Rectal smooth muscle tissue (tissue), 1 donor: ENCODE measurements at regions not wholly inside any gene's neighbourhood (a gene's known extent, or its start where the extent isn't known, plus 50 kb on each side); places are given as distances from the start of the nearest gene placed in this dataset.
"Not testable (repeated sequence)": the region's sequence is repeated elsewhere in the genome, so short reads cannot be mapped to it uniquely, and the experiment has no call there.

Experiments used
- H3K27ac ChIP-seq: one replicate; pipeline ENCODE4 v1.7.0; 2013; ENCODE audit warnings: low read depth, low read length, inconsistent platforms
- H3K27me3 ChIP-seq: one replicate; pipeline ENCODE4 v1.7.0; 2013; ENCODE audit warnings: low read length; ENCODE audit not compliant: control insufficient read depth, insufficient read depth
- H3K36me3 ChIP-seq: one replicate; pipeline ENCODE4 v1.7.0; 2013; ENCODE audit warnings: low read length; ENCODE audit not compliant: control insufficient read depth, insufficient read depth
- H3K4me1 ChIP-seq: one replicate; pipeline ENCODE4 v1.7.0; 2013; ENCODE audit warnings: low read length; ENCODE audit not compliant: control insufficient read depth, insufficient read depth
- H3K4me3 ChIP-seq: one replicate; pipeline ENCODE4 v1.7.0; 2013; ENCODE audit warnings: low read length
- H3K9ac ChIP-seq: one replicate; pipeline ENCODE4 v1.7.0; 2013; ENCODE audit warnings: low read length

DNA sequence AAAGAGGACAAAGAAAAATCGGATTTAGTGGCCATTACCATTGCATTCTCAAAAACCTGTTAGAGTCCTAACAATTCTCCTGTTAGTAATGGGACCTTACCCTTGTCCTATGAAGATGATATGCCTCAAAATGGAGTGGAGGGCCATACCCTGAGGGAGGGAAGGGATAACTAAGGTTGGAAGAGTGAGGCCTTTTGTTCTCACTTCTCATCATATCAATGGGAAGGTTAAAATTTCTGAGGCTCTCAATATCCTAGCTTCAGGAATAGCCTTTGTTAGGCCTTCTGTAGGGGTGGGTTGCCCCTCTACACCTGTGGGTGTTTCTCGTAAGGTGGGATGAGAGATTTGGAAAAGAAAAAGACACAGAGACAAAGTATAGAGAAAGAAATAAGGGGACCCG is 109.4 kb upstream of the SGIP1 start:
- H3K27me3 ChIP-seq, H3K4me1 ChIP-seq, H3K27ac ChIP-seq, H3K9ac ChIP-seq, H3K4me3 ChIP-seq, H3K36me3 ChIP-seq: not testable (repeated sequence)

DNA sequence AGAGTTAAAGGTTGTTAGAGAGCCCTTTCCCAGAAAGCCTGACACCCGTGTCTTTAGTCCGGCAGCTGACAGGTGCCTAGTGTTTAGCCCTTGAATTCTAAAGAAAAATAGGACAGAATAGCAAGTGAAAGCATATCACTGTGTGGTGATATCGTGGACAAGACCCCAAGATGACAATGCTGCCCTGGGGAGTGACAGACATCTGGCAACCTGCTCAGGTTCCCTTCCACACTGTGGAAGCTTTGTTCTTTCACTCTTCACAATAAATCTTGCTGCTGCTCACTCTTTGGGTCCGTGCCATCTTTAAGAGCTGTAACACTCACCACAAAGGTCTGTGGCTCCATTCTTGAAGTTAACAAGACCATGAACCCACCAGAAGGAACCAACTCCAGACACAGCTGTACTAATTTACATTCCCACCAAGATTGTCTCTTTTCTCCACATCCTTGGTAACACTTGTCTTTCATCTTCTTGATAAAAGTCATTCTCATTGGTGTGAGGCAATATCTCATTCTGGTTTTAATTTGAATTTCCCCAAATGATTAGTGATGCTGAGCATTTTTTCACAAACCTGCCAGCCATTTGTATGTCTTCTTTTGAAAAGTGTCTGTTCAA is 107.6 kb upstream of the SGIP1 start:
- no peak overlapping the region for H3K4me3 ChIP-seq
- no peak overlapping the region for H3K27ac ChIP-seq
- H3K36me3 ChIP-seq: no peaks in the 10 kb centered on the region

DNA sequence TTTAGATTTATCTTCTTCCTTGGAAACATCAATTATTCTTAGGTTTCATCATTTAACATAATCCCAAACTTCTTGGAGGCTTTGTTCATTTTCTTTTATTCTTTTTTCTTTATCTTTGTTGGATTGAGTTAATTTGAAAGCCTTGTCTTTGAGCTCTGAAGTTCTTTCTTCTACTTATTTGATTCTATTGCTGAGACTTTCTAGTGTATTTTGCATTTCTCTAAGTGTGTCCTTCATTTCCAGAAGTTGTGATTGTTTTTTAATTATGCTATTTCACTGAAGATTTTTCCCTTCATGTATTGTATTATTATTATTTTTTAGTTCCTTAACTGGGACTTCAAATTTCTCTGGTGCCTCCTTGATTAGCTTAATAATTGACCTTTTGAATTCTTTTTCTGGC is 103.1 kb upstream of the SGIP1 start:
- H3K4me1 ChIP-seq, H3K27ac ChIP-seq, H3K27me3 ChIP-seq, H3K36me3 ChIP-seq, H3K9ac ChIP-seq, H3K4me3 ChIP-seq: not testable (repeated sequence)

More for the DNA sequence above, 107.6 kb upstream of the SGIP1 start:
- Histone ChIP-seq H3K4me1 (no peaks in the 10 kb centered on the region), H3K9ac (no peak overlapping the region), H3K27me3 (no peaks in the 10 kb centered on the region)

DNA sequence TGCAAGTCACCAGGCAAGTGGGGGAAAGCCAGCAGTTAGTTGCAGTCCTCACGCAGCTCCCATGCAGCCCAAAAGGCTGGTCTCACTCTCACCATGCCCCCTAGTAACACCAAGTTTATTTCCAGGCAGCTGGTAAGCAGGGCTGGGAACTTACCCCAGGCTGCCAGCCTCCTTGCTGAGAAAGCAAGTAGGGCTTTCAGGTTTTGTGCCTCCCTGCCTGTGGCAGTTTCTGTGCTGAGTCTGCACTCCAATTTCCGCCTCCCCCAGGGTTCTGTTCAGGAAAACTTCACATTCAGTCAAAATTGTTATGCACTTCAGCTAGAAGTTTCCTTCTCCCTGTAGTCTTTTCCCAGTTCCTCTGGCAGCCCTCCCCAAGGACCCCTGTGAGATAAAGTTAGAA is 102.0 kb upstream of the SGIP1 start:
- no peaks in the 10 kb centered on the region for H3K4me1 ChIP-seq
- no peaks in the 10 kb centered on the region for H3K27me3 ChIP-seq
- no peak overlapping the region for H3K27ac ChIP-seq
- H3K9ac ChIP-seq: no peak overlapping the region
- no peak overlapping the region for H3K4me3 ChIP-seq
- no peaks in the 10 kb centered on the region for H3K36me3 ChIP-seq

DNA sequence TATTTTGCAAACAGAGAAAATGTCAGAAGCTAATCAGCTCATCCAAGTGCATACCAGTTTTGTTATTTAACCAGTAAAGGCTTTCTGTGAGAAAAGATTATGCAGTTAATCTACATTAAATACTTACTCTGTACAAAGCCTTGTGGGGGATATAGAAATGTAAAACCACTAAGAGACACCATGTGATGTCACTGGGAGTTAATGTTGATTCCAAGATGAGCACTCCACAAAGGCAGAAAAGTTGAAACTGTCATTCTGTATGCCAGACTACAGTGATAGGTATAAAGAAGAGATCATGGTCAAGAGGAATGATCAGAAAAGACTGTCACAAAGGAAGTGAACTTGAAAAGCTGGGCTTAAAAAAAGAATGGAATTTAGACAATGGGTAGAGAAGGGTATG is 100.3 kb upstream of the SGIP1 start:
- no peaks in the 10 kb centered on the region for H3K36me3 ChIP-seq
- no peak overlapping the region for H3K27ac ChIP-seq
- no peaks in the 10 kb centered on the region for H3K4me1 ChIP-seq
- no peak overlapping the region for H3K9ac ChIP-seq
- no peaks in the 10 kb centered on the region for H3K27me3 ChIP-seq
- no peak overlapping the region for H3K4me3 ChIP-seq

DNA sequence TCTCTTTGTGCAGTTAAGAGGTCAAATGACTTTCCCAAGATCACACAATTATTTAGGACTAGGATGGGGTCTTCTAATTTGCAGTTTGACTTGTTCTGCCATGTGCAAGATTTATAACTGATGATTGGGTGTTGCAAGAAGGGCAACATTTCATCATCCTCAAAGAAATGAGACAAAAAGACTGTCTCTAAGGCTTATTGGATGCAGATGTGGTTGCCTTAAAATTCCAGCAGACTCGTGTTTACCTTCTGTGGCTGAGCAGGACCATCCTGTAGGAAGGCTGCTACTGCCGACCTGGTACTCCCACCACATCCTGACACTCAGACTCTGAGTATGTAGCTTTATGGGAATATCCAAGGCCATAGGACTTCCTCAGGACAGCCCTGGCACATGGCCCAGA is 99.9 kb upstream of the SGIP1 start:
- Histone ChIP-seq H3K36me3 (no peaks in the 10 kb centered on the region), H3K4me1 (no peaks in the 10 kb centered on the region), H3K27ac (no peak overlapping the region), H3K9ac (no peak overlapping the region), H3K27me3 (no peaks in the 10 kb centered on the region), H3K4me3 (no peak overlapping the region)

DNA sequence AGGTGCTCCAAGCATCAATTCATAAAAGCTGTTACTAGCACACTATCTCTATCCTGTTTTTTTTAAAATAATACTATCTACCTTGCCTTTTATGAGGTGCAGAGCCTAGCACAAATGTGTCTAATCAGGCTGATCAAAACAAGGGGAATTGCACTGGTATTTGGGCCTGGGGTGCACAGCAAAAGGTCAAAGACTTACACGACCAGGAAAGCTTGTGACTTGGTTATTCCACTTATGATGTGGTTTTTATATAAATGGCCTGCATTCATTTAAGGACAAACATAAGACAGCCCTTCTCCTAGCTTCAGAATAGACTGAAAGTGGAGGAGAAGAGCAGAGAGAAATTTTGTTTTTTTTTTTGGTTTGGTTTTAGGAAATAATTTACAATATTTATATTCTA is 98.4 kb upstream of the SGIP1 start:
- no peak overlapping the region for H3K27ac ChIP-seq

DNA sequence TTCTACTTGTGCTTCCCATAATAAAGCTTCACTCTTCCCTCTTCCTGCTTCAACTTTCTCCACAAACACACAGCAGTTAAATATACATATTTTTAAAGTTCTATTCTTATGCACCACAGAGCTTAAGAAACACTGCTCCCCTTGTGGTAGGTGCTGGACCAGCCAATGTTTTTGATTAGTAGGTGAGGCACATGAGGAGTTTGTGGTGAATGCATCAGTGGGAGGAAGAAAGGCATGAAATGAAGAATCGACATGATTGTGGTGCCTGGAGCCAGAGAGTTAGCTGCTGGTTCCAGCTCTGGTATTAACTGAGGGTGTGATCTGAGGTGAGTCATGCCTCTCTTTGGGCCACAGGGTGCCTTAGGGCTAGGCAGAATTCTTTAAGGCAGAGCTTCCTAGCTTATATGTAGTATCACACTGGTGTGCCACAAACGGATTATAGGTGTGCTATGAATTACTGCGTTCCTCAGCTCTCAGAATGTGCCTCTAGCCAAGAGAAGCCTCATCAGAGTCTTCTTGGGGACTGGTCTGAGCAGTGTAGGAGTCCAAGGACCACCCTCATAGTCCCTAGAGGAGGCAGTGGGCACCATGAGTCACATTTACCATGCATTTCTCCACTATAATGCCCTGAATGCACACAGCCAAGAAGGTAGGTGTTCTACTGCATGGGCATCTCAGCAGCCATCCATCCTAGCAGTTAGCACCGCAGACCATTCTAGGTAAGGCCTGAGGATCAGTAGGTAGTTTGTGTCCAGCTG is 97.4 kb upstream of the SGIP1 start:
- Histone ChIP-seq H3K27me3 (no peaks in the 10 kb centered on the region), H3K27ac (no peak overlapping the region)

More for the DNA sequence above, 98.4 kb upstream of the SGIP1 start:
- no peaks in the 10 kb centered on the region for H3K27me3 ChIP-seq
- no peaks in the 10 kb centered on the region for H3K36me3 ChIP-seq
- no peaks in the 10 kb centered on the region for H3K4me1 ChIP-seq
- H3K4me3 ChIP-seq: no peak overlapping the region
- no peak overlapping the region for H3K9ac ChIP-seq

DNA sequence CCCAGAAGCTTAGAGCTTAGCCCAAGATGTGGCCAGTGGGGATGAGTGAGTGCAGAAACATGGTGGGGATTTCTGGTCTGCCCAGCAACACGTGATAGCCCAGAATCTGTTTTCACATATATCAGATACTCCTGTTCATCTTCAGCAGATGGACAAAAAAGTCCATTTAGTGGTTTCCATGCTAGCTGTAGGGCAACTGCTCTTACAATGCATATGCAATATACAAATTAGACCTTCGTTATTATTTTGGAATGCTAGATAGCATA is 96.9 kb upstream of the SGIP1 start:
- Histone ChIP-seq H3K27ac (no peak overlapping the region), H3K4me3 (no peak overlapping the region), H3K4me1 (no peaks in the 10 kb centered on the region), H3K36me3 (no peaks in the 10 kb centered on the region), H3K27me3 (no peaks in the 10 kb centered on the region), H3K9ac (no peak overlapping the region)

More for the DNA sequence above, 97.4 kb upstream of the SGIP1 start:
- no peaks in the 10 kb centered on the region for H3K4me1 ChIP-seq
- H3K36me3 ChIP-seq: no peaks in the 10 kb centered on the region
- H3K4me3 ChIP-seq: no peak overlapping the region
- H3K9ac ChIP-seq: no peak overlapping the region

DNA sequence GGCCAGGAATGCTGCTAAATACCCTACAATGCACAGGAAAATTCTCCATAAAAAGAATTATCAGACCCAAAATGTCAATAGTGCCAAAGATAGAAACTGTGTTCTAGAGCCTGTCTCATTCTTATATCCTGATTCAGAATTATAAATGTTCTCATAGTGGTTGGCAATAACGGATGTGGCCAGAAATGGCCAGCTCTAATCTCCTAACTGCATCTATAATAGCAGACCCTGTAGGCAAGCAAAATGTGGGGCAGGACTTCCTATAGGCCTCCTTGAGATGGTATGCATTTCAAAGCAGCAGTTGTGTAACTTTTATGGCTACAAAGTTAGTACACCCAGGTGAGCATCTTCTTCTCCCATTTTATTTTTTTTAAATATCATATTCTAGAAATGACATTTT is 95.9 kb upstream of the SGIP1 start:
- Histone ChIP-seq H3K27ac (no peak overlapping the region), H3K36me3 (no peaks in the 10 kb centered on the region), H3K9ac (no peak overlapping the region), H3K27me3 (no peaks in the 10 kb centered on the region), H3K4me3 (no peak overlapping the region), H3K4me1 (no peaks in the 10 kb centered on the region)

DNA sequence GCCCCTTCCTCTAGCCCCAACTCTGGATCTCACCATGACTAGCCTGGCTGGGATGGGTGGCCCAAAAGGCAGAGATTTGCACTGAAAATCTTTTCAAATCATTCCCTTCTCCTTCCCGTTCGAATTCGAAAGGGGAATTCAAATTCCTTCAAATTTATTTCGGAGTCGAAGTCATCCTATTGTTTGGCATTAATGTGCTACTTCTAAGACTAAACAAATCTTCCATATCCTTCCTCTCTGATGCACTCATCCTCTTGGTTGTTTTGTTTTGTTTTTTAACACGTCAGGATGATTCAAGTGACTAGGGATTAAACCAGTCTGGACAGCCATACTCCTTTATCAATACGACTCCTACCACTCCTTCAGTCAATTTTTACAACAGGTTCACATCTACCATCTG is 95.5 kb upstream of the SGIP1 start:
- Histone ChIP-seq H3K4me1 (no peaks in the 10 kb centered on the region), H3K27me3 (no peaks in the 10 kb centered on the region), H3K36me3 (no peaks in the 10 kb centered on the region), H3K27ac (no peak overlapping the region), H3K9ac (no peak overlapping the region), H3K4me3 (no peak overlapping the region)

DNA sequence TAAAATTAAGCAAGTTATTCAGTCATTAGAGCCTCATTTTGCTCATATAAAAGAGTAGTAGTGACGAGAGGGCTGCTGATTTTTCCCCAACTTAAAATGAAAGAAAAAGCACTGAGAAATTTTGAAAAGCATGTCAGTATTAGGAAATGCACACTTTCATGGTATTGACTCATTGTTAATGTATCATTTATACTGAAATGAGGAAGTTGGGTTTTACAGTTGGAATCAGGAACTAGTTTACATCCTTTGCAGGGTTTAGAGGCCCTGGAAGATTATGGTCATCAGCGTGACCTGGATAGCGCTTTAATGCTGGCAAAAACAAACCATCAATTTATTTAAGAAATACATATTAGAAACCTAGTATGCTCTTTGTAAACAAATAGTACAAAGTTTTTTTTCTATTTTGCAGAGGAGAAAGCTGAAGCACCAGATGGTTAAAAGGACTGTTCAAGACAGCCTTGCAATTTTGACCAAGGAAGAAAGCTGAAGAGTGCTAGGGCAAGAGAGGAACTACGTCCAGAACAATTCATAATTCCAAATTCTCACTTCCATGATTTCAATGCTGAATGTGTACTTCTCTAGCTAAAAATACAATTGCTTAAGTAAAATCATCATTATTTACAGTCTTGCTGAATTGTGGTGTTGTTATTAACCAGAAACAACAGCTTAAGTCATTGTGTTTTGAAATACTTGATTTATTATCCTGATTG is 94.8 kb upstream of the SGIP1 start:
- H3K27ac ChIP-seq: no peak overlapping the region
- H3K4me3 ChIP-seq: no peak overlapping the region
- no peak overlapping the region for H3K9ac ChIP-seq
- no peaks in the 10 kb centered on the region for H3K27me3 ChIP-seq
- no peaks in the 10 kb centered on the region for H3K36me3 ChIP-seq
- no peaks in the 10 kb centered on the region for H3K4me1 ChIP-seq

DNA sequence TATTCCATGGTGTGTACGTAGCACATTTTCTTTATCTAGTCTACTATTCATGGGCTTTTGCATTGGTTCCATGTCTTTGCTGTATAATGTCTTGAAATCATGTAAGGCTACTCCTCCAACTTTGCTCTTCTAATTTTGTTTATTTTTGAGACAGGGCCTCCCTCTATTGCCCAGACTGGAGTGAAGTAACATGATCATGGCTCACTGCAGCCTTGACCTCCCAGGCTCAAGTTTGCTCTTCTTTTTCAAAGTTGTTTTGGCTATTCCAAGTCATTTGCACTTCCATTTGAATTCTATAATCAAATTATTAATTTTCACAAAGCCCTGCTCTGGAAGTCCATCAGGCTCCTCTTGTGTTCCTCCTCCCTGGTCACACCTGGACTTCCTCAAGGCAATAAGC is 90.2 kb upstream of the SGIP1 start:
- Histone ChIP-seq H3K4me3 (no peak overlapping the region), H3K27ac (no peak overlapping the region), H3K4me1 (peaks cover 6% of the 10 kb centered on the region), H3K9ac (no peak overlapping the region), H3K27me3 (no peaks in the 10 kb centered on the region), H3K36me3 (no peaks in the 10 kb centered on the region)
